ENCODE measurements at regions not wholly inside any gene's neighbourhood (a gene's known extent, or its start where the extent isn't known, plus 50 kb on each side); places are given as distances from the start of the nearest gene placed in this dataset.

- no peaks in the 10 kb centered on the region for H3K9me3 ChIP-seq (ENCODE audit: control insufficient read depth in 2 of 3, insufficient read depth in 1 of 3, low read length in 3 of 3)
- no peak for TF ChIP-seq CTCF (IDR thresholded peaks at IDR 0.05; ENCODE audit: borderline replicate concordance, extremely low read depth, insufficient read depth)
- no peak overlapping the region for H3K27ac ChIP-seq (ENCODE audit: low read depth in 2 of 2, low read length in 2 of 2)
- intact Hi-C loops (cut with DNase I), result no loop called here
- no peak overlapping the region for H3K9ac ChIP-seq (ENCODE audit: low read length in 3 of 3)
- no peak overlapping the region for H3K4me3 ChIP-seq (ENCODE audit: low read length in 3 of 3)
- DNase-seq (no peak), FAIRE-seq (no peak)
- no peaks in the 10 kb centered on the region for H3K36me3 ChIP-seq (ENCODE audit: control insufficient read depth in 2 of 3, insufficient read depth in 3 of 3, low read length in 3 of 3)
- no peaks in the 10 kb centered on the region for H3K27me3 ChIP-seq (ENCODE audit: control insufficient read depth, insufficient read depth, low read length)
- no peaks in the 10 kb centered on the region for H3K4me1 ChIP-seq (ENCODE audit: control insufficient read depth in 2 of 3, insufficient read depth in 2 of 3, low read depth in 1 of 3, low read length in 3 of 3)
These were observed 1238.3 kb upstream of the GBE1 start for GRCh38 chr3:82999777-83000176.

GRCh38 chr3:82978368-82978767 is 1216.9 kb upstream of the GBE1 start:
- H3K27ac ChIP-seq (ENCODE audit: low read depth in 2 of 2, low read length in 2 of 2), result no peak overlapping the region
- no peaks in the 10 kb centered on the region for H3K36me3 ChIP-seq (ENCODE audit: control insufficient read depth in 2 of 3, insufficient read depth in 3 of 3, low read length in 3 of 3)
- intact Hi-C loops (cut with DNase I), result no loop called here
- no peak overlapping the region for H3K4me3 ChIP-seq (ENCODE audit: low read length in 3 of 3)
- no peaks in the 10 kb centered on the region for H3K4me1 ChIP-seq (ENCODE audit: control insufficient read depth in 2 of 3, insufficient read depth in 2 of 3, low read depth in 1 of 3, low read length in 3 of 3)
- H3K27me3 ChIP-seq (ENCODE audit: control insufficient read depth, insufficient read depth, low read length), result no peaks in the 10 kb centered on the region
- no peak for TF ChIP-seq CTCF (IDR thresholded peaks at IDR 0.05; ENCODE audit: borderline replicate concordance, extremely low read depth, insufficient read depth)
- DNase-seq (no peak), FAIRE-seq (no peak)
- H3K9me3 ChIP-seq (ENCODE audit: control insufficient read depth in 2 of 3, insufficient read depth in 1 of 3, low read length in 3 of 3), result no peaks in the 10 kb centered on the region
- H3K9ac ChIP-seq (ENCODE audit: low read length in 3 of 3), result no peak overlapping the region

DNA sequence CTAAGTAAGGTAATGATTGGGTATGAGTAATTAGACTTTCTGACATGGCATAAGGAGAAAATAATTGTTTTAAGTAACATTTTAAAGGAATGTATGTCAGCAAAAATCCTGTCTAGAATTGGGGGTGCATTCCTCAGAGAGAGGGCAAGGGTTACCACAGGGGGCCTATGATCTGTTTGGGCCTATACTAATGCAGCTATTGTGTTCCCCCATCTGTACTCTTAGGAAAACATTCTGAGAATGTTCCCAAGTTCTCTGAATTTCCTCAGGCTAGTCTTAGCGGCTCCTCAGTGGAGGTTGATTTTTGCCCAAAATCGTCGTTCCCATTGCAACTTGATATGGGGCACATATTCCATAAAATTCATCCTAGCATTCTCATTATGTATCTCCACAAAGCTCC is 1216.4 kb upstream of the GBE1 start:
- TF ChIP-seq CTCF (IDR thresholded peaks at IDR 0.05; ENCODE audit: borderline replicate concordance, extremely low read depth, insufficient read depth), result no peak
- intact Hi-C loops (cut with DNase I), result no loop called here

DNA sequence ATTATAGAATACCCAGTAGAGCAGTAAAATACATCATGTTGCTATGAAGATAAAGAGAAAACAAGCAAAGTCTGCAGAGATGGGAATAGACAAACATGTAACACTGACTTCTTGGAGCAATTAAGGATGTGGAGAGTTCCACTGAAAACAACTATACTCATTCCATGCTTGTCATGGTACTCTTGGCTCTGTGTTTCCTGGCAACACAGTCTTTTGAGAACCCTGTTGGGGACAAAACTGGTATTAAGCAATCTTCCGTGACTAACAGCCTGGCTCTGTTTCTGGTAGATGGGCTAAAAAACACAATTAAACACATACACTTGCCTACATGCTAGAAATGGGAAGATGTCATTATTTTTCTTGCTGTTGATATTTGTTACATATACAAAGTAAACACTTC is 1212.3 kb upstream of the GBE1 start:
- no peak for TF ChIP-seq CTCF (IDR thresholded peaks at IDR 0.05; ENCODE audit: borderline replicate concordance, extremely low read depth, insufficient read depth)
- Histone ChIP-seq H3K9ac (ENCODE audit: low read length in 3 of 3) (no peak overlapping the region), H3K4me3 (ENCODE audit: low read length in 3 of 3) (no peak overlapping the region), H3K27me3 (ENCODE audit: control insufficient read depth, insufficient read depth, low read length) (no peaks in the 10 kb centered on the region), H3K9me3 (ENCODE audit: control insufficient read depth in 2 of 3, insufficient read depth in 1 of 3, low read length in 3 of 3) (no peaks in the 10 kb centered on the region), H3K27ac (ENCODE audit: low read depth in 2 of 2, low read length in 2 of 2) (no peak overlapping the region), H3K36me3 (ENCODE audit: control insufficient read depth in 2 of 3, insufficient read depth in 3 of 3, low read length in 3 of 3) (no peaks in the 10 kb centered on the region), H3K4me1 (ENCODE audit: control insufficient read depth in 2 of 3, insufficient read depth in 2 of 3, low read depth in 1 of 3, low read length in 3 of 3) (no peaks in the 10 kb centered on the region)
- DNase-seq, result no peak
- intact Hi-C loops (cut with DNase I), result no loop called here
- FAIRE-seq, result no peak

More for the DNA sequence above, 1216.4 kb upstream of the GBE1 start:
- H3K27ac ChIP-seq (ENCODE audit: low read depth in 2 of 2, low read length in 2 of 2), result no peak overlapping the region
- no peaks in the 10 kb centered on the region for H3K27me3 ChIP-seq (ENCODE audit: control insufficient read depth, insufficient read depth, low read length)
- H3K4me1 ChIP-seq (ENCODE audit: control insufficient read depth in 2 of 3, insufficient read depth in 2 of 3, low read depth in 1 of 3, low read length in 3 of 3), result no peaks in the 10 kb centered on the region
- no peaks in the 10 kb centered on the region for H3K9me3 ChIP-seq (ENCODE audit: control insufficient read depth in 2 of 3, insufficient read depth in 1 of 3, low read length in 3 of 3)
- H3K9ac ChIP-seq (ENCODE audit: low read length in 3 of 3), result no peak overlapping the region
- no peaks in the 10 kb centered on the region for H3K36me3 ChIP-seq (ENCODE audit: control insufficient read depth in 2 of 3, insufficient read depth in 3 of 3, low read length in 3 of 3)
- no peak for DNase-seq
- no peak for FAIRE-seq
- no peak overlapping the region for H3K4me3 ChIP-seq (ENCODE audit: low read length in 3 of 3)
